ENCODE measurements at regions not wholly inside any gene's neighbourhood (a gene's known extent, or its start where the extent isn't known, plus 50 kb on each side); places are given as distances from the start of the nearest gene placed in this dataset.

- Histone ChIP-seq H3K9me2 (no peaks in the 10 kb centered on the region), H3K79me2 (ENCODE audit: insufficient read depth) (no peaks in the 10 kb centered on the region), H2AFZ (ENCODE audit: low read depth) (no peak overlapping the region), H3K4me1 (ENCODE audit: control insufficient read depth in 1 of 2, insufficient read depth in 2 of 2, low read depth in 1 of 2, low read length in 1 of 2) (no peaks in the 10 kb centered on the region), H3K27me3 (ENCODE audit: insufficient read depth) (no peaks in the 10 kb centered on the region), H3K4me3 (ENCODE audit: low read depth in 2 of 2, low read length in 1 of 2) (no peak overlapping the region), H3K9me3 (no peaks in the 10 kb centered on the region), H3K4me2 (no peak overlapping the region), H3F3A (replicated peaks; ENCODE audit: insufficient read depth) (no peaks in the 10 kb centered on the region), H3K36me3 (replicated peaks in 1 of 2; ENCODE audit: control insufficient read depth in 1 of 2, insufficient read depth in 2 of 2, low read length in 1 of 2) (no peaks in the 10 kb centered on the region), H3K27ac (ENCODE audit: low read depth in 2 of 2, low read length in 1 of 2) (no peak overlapping the region), H3K9ac (no peak overlapping the region), H4K20me1 (ENCODE audit: insufficient read depth) (no peaks in the 10 kb centered on the region)
- DNase-seq = no peak
- no peak for TF ChIP-seq SMC3 (IDR thresholded peaks at IDR 0.05; ENCODE audit: low read depth, low read length)
- TF ChIP-seq FOXJ3 (CRISPR knock-in tag; IDR thresholded peaks at IDR 0.05) = no peak
- ChIA-PET POLR2A (no interaction called here), CTCF (interaction anchor here (0.7 kb wide), 1 partner anchor 70 kb away, joined by 3 read pairs; no protein-coding TSS in a partner anchor)
- 17% methylated on average over 1 of the region's 1 CpG for WGBS (ENCODE audit: low lambda C conversion rate)
Measured at GRCh38 chr3:25982756-25983155, 192.9 kb downstream of the OXSM start.

- Histone ChIP-seq H3K9me3 (no peaks in the 10 kb centered on the region), H3K27me3 (ENCODE audit: insufficient read depth) (no peaks in the 10 kb centered on the region), H3K9me2 (no peaks in the 10 kb centered on the region), H3K4me3 (ENCODE audit: low read depth in 2 of 2, low read length in 1 of 2) (no peak overlapping the region), H3K4me1 (ENCODE audit: control insufficient read depth in 1 of 2, insufficient read depth in 2 of 2, low read depth in 1 of 2, low read length in 1 of 2) (no peaks in the 10 kb centered on the region), H3K4me2 (no peak overlapping the region), H3F3A (replicated peaks; ENCODE audit: insufficient read depth) (no peaks in the 10 kb centered on the region), H3K27ac (ENCODE audit: low read depth in 2 of 2, low read length in 1 of 2) (no peak overlapping the region), H4K20me1 (ENCODE audit: insufficient read depth) (no peaks in the 10 kb centered on the region), H2AFZ (ENCODE audit: low read depth) (no peak overlapping the region), H3K9ac (no peak overlapping the region), H3K36me3 (replicated peaks in 1 of 2; ENCODE audit: control insufficient read depth in 1 of 2, insufficient read depth in 2 of 2, low read length in 1 of 2) (no peaks in the 10 kb centered on the region), H3K79me2 (ENCODE audit: insufficient read depth) (no peaks in the 10 kb centered on the region)
- DNase-seq = no peak
- ChIA-PET CTCF (no interaction called here), POLR2A (no interaction called here)
- 42% methylated on average over 1 of the region's 1 CpG for WGBS (ENCODE audit: low lambda C conversion rate)
- TF ChIP-seq TEAD4 (IDR thresholded peaks at IDR 0.05; ENCODE audit: borderline replicate concordance, insufficient read depth) (no peak), NRF1 (IDR thresholded peaks at IDR 0.05; ENCODE audit: low read depth, low read length) (no peak), GATA2 (CRISPR knock-in tag; IDR thresholded peaks at IDR 0.05) (no peak), RFX5 (IDR thresholded peaks at IDR 0.05; ENCODE audit: low read length) (no peak), MXI1 (IDR thresholded peaks at IDR 0.05; ENCODE audit: low read depth, low read length) (no peak), JUND (IDR thresholded peaks at IDR 0.05) (no peak), USF1 (IDR thresholded peaks at IDR 0.05; ENCODE audit: borderline replicate concordance, low read depth) (no peak), FOSL2 (IDR thresholded peaks at IDR 0.05; ENCODE audit: borderline replicate concordance, low read depth) (no peak), USF2 (IDR thresholded peaks at IDR 0.05; ENCODE audit: borderline replicate concordance, low read depth, low read length) (no peak), IRF3 (IDR thresholded peaks at IDR 0.05; ENCODE audit: low read depth, low read length) (no peak), EP300 (IDR thresholded peaks at IDR 0.05; ENCODE audit: borderline replicate concordance in 1 of 2, low read depth in 1 of 2, low read length in 1 of 2) (no peak), RXRA (IDR thresholded peaks at IDR 0.05; ENCODE audit: borderline replicate concordance, low read depth) (no peak), RCOR1 (IDR thresholded peaks at IDR 0.05; ENCODE audit: low read length) (no peak)
Measured at GRCh38 chr3:25985621-25986020, 195.7 kb downstream of the OXSM start.

Measured in SK-N-SH (cell line).